ENCODE measurements at regions not wholly inside any gene's neighbourhood (a gene's known extent, or its start where the extent isn't known, plus 50 kb on each side); places are given as distances from the start of the nearest gene placed in this dataset.
"Not testable (repeated sequence)": the region's sequence is repeated elsewhere in the genome, so short reads cannot be mapped to it uniquely, and the experiment has no call there.

DNA sequence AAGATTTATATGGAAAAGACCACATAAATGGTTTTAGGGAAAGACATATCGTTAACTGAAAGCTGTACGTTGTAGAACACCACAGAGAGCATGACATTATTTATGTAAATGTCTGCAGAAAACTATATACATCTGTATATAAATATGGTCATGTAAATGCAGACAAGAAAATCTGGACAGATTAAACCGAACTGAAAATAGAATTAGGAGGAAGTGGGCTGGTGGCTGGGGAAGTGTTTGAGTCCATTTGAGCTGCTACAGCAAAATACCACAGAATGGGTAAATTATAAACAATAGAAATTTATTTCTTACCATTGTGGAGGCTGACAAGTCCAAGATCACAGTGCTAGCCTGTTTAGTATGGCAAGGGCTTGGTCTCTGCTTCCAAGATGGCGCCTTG lies 56.3 kb upstream of the USP6NL start:
- DNase-seq (ENCODE audit: low spot score): no peak

GRCh38 chr10:11663763-11664555 lies 52.5 kb upstream of the USP6NL start:
- no peak for DNase-seq (ENCODE audit: low spot score)

DNA sequence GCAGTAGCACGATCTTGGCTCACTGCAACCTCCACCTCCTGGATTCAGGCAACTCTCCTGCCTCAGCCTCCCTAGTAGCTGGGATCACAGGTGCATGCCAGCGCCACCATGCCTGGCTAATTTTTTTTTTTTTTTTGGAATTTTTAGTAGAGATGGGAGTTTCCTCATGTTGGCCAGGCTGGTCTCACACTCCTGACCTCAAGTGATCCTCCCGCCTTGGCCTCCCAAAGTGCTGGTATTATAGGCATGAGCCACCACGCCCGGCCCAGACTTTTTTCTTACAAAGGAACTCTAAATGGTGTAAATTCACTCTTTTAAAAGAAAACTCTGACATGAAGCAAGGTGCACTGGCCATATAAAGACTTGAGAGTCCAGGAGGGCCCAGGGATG lies 51.7 kb upstream of the USP6NL start:
- DNase-seq (ENCODE audit: low spot score): not testable (repeated sequence)

GRCh38 chr10:11661441-11661840 lies 50.0 kb upstream of the USP6NL start:
- DNase-seq (ENCODE audit: low spot score): no peak
